SK-N-SH (cell line): ENCODE measurements at regions not wholly inside any gene's neighbourhood (a gene's known extent, or its start where the extent isn't known, plus 50 kb on each side); places are given as distances from the start of the nearest gene placed in this dataset.

Experiments
- CTCF ChIA-PET: fragments of 300-600, 350-600 bp; formaldehyde crosslinking; extraction: SDS; loops from one replicate; lab custom pipeline; 2021; lab: Yijun Ruan, JAX
- POLR2A ChIA-PET: fragments of 350-600 bp; sonication (Branson Sonifier 250); formaldehyde crosslinking; extraction: SDS; loops from one replicate; lab custom pipeline; 2020; ENCODE audit warnings: antibody characterized with exemption, inconsistent platforms; lab: Yijun Ruan, JAX
- DNase-seq: peaks from one replicate; pipeline ENCODE4 v3.0.0; 2012
- H2AFZ ChIP-seq: fragments of 200-600 bp; sonication (generic); 2 replicates; pipeline ENCODE4 v1.8.1; 2016; ENCODE audit warnings: antibody characterized with exemption, mild to moderate bottlenecking, low read depth
- H3F3A ChIP-seq: fragments of 200-600 bp; sonication (generic); replicated peaks from 2 replicates; pipeline ENCODE3; 2016; ENCODE audit warnings: antibody characterized with exemption, mild to moderate bottlenecking; ENCODE audit not compliant: insufficient read depth
- H3K27ac ChIP-seq, 2 experiments: fragments of 200-500 bp in 1 of 2; fragments of 200-600 bp in 1 of 2; sonication (Bioruptor generic) in 1 of 2; sonication (generic), shearing (Covaris generic) in 1 of 2; 2 replicates each; pipeline versions ENCODE4 v1.5.1 to v1.6.1; 2014 to 2016; ENCODE audit warnings: low read depth in 2 of 2, inconsistent platforms in 1 of 2, low read length in 1 of 2, mild to moderate bottlenecking in 1 of 2, mixed read lengths in 1 of 2
- H3K27me3 ChIP-seq: fragments of 200-600 bp; sonication (generic), shearing (Covaris generic); 2 replicates; pipeline ENCODE4 v1.6.1; 2016; ENCODE audit warnings: mixed run types; ENCODE audit not compliant: insufficient read depth
- H3K36me3 ChIP-seq, 2 experiments: fragments of 200-500 bp in 1 of 2; fragments of 200-600 bp in 1 of 2; sonication (Bioruptor generic) in 1 of 2; sonication (generic) in 1 of 2; replicated peaks in 1 of 2; 2 replicates each; pipeline versions ENCODE3 to v1.5.1; 2014 to 2016; ENCODE audit warnings: low read length in 1 of 2, mild to moderate bottlenecking in 1 of 2; ENCODE audit not compliant: insufficient read depth in 2 of 2, control insufficient read depth in 1 of 2
- H3K4me1 ChIP-seq, 2 experiments: fragments of 200-500 bp in 1 of 2; fragments of 200-600 bp in 1 of 2; sonication (Bioruptor generic) in 1 of 2; sonication (generic), shearing (Covaris generic) in 1 of 2; 2 replicates each; pipeline versions ENCODE4 v1.5.1 to v1.6.1; 2014 to 2016; ENCODE audit warnings: low read depth in 1 of 2, low read length in 1 of 2, mixed run types in 1 of 2; ENCODE audit not compliant: insufficient read depth in 2 of 2, control insufficient read depth in 1 of 2
- H3K4me2 ChIP-seq: fragments of 200-600 bp; sonication (generic), shearing (Covaris generic); 2 replicates; pipeline ENCODE4 v1.6.1; 2017; ENCODE audit warnings: mixed run types
- H3K4me3 ChIP-seq, 2 experiments: fragments of 200-500 bp in 1 of 2; fragments of 200-600 bp in 1 of 2; sonication (Bioruptor generic) in 1 of 2; sonication (generic), shearing (Covaris generic) in 1 of 2; 2 replicates each; pipeline versions ENCODE4 v1.5.1 to v1.8.1; 2014 to 2016; ENCODE audit warnings: low read depth in 2 of 2, inconsistent platforms in 1 of 2, low read length in 1 of 2, mild to moderate bottlenecking in 1 of 2, mixed read lengths in 1 of 2, moderate library complexity in 1 of 2
- H3K79me2 ChIP-seq: fragments of 200-600 bp; sonication (generic); 2 replicates; pipeline ENCODE4 v1.8.1; 2017; ENCODE audit warnings: mild to moderate bottlenecking; ENCODE audit not compliant: insufficient read depth
- H3K9ac ChIP-seq: fragments of 200-600 bp; sonication (generic); 2 replicates; pipeline ENCODE4 v1.6.1; 2017; ENCODE audit warnings: mixed run types
- H3K9me2 ChIP-seq: fragments of 200-600 bp; sonication (generic); 2 replicates; pipeline ENCODE4 v1.6.1; 2017; ENCODE audit warnings: mixed run types
- H3K9me3 ChIP-seq: fragments of 200-600 bp; sonication (generic); 2 replicates; pipeline ENCODE4 v1.6.1; 2017; ENCODE audit warnings: mixed run types, mild to moderate bottlenecking, moderate library complexity
- H4K20me1 ChIP-seq: fragments of 200-600 bp; sonication (generic); 2 replicates; pipeline ENCODE4 v1.6.1; 2017; ENCODE audit warnings: mild to moderate bottlenecking, mixed run types; ENCODE audit not compliant: insufficient read depth
- EP300 ChIP-seq, 2 experiments: IDR thresholded peaks; 2 replicates each; pipeline versions ENCODE4 v1.4.0 to v1.6.1; 2012; ENCODE audit warnings: borderline replicate concordance in 1 of 2, low read depth in 1 of 2, low read length in 1 of 2
- MAX ChIP-seq: IDR thresholded peaks from 2 replicates; pipeline ENCODE4 v1.4.0; 2012; ENCODE audit warnings: low read depth
- MEF2A ChIP-seq: IDR thresholded peaks from 2 replicates; pipeline ENCODE4 v1.4.0; 2012; ENCODE audit warnings: low read depth, borderline replicate concordance
- RCOR1 ChIP-seq: fragments of 150-350 bp; IDR thresholded peaks from 2 replicates; pipeline ENCODE4 v1.6.1; 2017; ENCODE audit warnings: antibody characterized with exemption, low read length
- RFX5 ChIP-seq: IDR thresholded peaks from 2 replicates; pipeline ENCODE4 v1.6.1; 2012; ENCODE audit warnings: mild to moderate bottlenecking, improper control_type of control experiment, low read length
- SIN3A ChIP-seq: IDR thresholded peaks from 2 replicates; pipeline ENCODE4 v1.6.1; 2012; ENCODE audit warnings: low read depth, mild to moderate bottlenecking, low read length, moderate library complexity, borderline replicate concordance
- USF2 ChIP-seq: fragments of 150-350 bp; IDR thresholded peaks from 2 replicates; pipeline ENCODE4 v1.6.1; 2017; ENCODE audit warnings: antibody characterized with exemption, low read length, low read depth, borderline replicate concordance
- WGBS: methylation state at CpG from one replicate; pipeline ENCODE4 v1.1.6; 2017; ENCODE audit warnings: low lambda C conversion rate; 5-methylcytosine and 5-hydroxymethylcytosine counted together
- TF ChIP-seq, protein P1 (sequence below): IDR thresholded peaks from 2 replicates; pipeline ENCODE4 v1.4.0; 2012; ENCODE audit warnings: low read depth, borderline replicate concordance
- TF ChIP-seq, protein P2 (sequence below): IDR thresholded peaks from 2 replicates; pipeline ENCODE4 v1.4.0; 2012; ENCODE audit warnings: low read depth, borderline replicate concordance

DNA sequence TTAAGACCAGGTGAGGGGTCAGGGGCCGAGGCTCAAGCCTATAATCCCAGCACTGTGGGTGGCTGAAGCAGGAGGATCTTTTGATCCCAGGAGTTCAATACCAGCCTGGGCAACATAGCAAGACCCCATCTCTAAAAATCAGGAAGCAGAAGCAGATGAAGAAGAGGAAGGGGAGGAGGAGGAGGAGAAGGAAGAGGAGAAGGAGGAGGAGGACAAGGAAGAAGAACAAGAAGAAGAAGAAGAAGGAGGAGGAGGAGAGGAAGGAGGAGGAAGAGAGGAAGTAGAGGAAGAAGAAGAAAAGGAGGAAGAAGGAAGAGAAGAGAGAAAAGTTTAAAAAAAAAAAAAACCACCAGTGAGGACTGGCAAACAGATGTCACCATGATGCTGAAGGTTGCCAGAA lies 92.0 kb upstream of the TMEM26 start:
- WGBS: 12% methylated on average over 1 of the region's 1 CpG
- H4K20me1 ChIP-seq: no peaks in the 10 kb centered on the region
- no peaks in the 10 kb centered on the region for H3K4me1 ChIP-seq
- H3K79me2 ChIP-seq: no peaks in the 10 kb centered on the region
- no peaks in the 10 kb centered on the region for H3K27me3 ChIP-seq
- H3K4me2 ChIP-seq: no peak overlapping the region
- H3K9me2 ChIP-seq: no peaks in the 10 kb centered on the region
- no peak overlapping the region for H2AFZ ChIP-seq
- H3K27ac ChIP-seq: no peak overlapping the region
- no peak overlapping the region for H3K4me3 ChIP-seq
- CTCF ChIA-PET: no interaction called here
- no peak overlapping the region for H3K9ac ChIP-seq
- no peaks in the 10 kb centered on the region for H3K9me3 ChIP-seq
- POLR2A ChIA-PET: no interaction called here
- no peaks in the 10 kb centered on the region for H3K36me3 ChIP-seq
- TF ChIP-seq RCOR1: no peak
- TF ChIP-seq, protein P1, sequence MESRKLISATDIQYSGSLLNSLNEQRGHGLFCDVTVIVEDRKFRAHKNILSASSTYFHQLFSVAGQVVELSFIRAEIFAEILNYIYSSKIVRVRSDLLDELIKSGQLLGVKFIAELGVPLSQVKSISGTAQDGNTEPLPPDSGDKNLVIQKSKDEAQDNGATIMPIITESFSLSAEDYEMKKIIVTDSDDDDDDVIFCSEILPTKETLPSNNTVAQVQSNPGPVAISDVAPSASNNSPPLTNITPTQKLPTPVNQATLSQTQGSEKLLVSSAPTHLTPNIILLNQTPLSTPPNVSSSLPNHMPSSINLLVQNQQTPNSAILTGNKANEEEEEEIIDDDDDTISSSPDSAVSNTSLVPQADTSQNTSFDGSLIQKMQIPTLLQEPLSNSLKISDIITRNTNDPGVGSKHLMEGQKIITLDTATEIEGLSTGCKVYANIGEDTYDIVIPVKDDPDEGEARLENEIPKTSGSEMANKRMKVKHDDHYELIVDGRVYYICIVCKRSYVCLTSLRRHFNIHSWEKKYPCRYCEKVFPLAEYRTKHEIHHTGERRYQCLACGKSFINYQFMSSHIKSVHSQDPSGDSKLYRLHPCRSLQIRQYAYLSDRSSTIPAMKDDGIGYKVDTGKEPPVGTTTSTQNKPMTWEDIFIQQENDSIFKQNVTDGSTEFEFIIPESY: no peak
- H3F3A ChIP-seq: no peaks in the 10 kb centered on the region
- no peak for DNase-seq

- WGBS: 37% methylated on average over 3 of the region's 3 CpGs
- no peaks in the 10 kb centered on the region for H3K9me3 ChIP-seq
- no peak for DNase-seq
- no peaks in the 10 kb centered on the region for H3F3A ChIP-seq
- no peaks in the 10 kb centered on the region for H3K9me2 ChIP-seq
- H3K36me3 ChIP-seq: no peaks in the 10 kb centered on the region
- no peak overlapping the region for H3K27ac ChIP-seq
- no peaks in the 10 kb centered on the region for H3K4me1 ChIP-seq
- ChIA-PET POLR2A (no interaction called here), CTCF (no interaction called here)
- H2AFZ ChIP-seq: no peak overlapping the region
- H3K4me2 ChIP-seq: no peak overlapping the region
- no peaks in the 10 kb centered on the region for H3K79me2 ChIP-seq
- H3K27me3 ChIP-seq: no peaks in the 10 kb centered on the region
- H4K20me1 ChIP-seq: no peaks in the 10 kb centered on the region
- no peak overlapping the region for H3K4me3 ChIP-seq
- no peak overlapping the region for H3K9ac ChIP-seq
- no peak for TF ChIP-seq MAX
- no peak for TF ChIP-seq SIN3A
- no peak for TF ChIP-seq MEF2A
- no peak for TF ChIP-seq EP300 (IDR thresholded peaks at IDR 0.05; ENCODE audit: borderline replicate concordance in 1 of 2, low read depth in 1 of 2, low read length in 1 of 2)
- TF ChIP-seq USF2: no peak
- TF ChIP-seq RFX5: no peak
- TF ChIP-seq, protein P2, sequence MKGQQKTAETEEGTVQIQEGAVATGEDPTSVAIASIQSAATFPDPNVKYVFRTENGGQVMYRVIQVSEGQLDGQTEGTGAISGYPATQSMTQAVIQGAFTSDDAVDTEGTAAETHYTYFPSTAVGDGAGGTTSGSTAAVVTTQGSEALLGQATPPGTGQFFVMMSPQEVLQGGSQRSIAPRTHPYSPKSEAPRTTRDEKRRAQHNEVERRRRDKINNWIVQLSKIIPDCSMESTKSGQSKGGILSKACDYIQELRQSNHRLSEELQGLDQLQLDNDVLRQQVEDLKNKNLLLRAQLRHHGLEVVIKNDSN: no peak
Observed at GRCh38 chr10:61543831-61544230, 90.7 kb upstream of the TMEM26 start.
